ENCODE measurements at regions not wholly inside any gene's neighbourhood (a gene's known extent, or its start where the extent isn't known, plus 50 kb on each side); places are given as distances from the start of the nearest gene placed in this dataset.

- H3K9me3 Mint-ChIP-seq (ENCODE audit: unreplicated experiment): no peaks in the 10 kb centered on the region
- H3K36me3 Mint-ChIP-seq (ENCODE audit: insufficient read depth, unreplicated experiment): no peaks in the 10 kb centered on the region
- BruUV-seq (replicated peaks): no TSS peak
- no peaks in the 10 kb centered on the region for H3K4me1 Mint-ChIP-seq (ENCODE audit: low read depth, unreplicated experiment)
- H3K9me3 ChIP-seq: no peaks in the 10 kb centered on the region
- ChIA-PET CTCF (no interaction called here), POLR2A (no interaction called here)
- DNase-seq: no peak
- H3K36me3 ChIP-seq (ENCODE audit: control insufficient read depth, insufficient read depth, low read length): no peaks in the 10 kb centered on the region
- no peak for TF ChIP-seq CTCF (IDR thresholded peaks at IDR 0.05; ENCODE audit: insufficient read depth in 1 of 2, low read depth in 1 of 2, low read length in 1 of 2, severe bottlenecking in 1 of 2, unreplicated experiment in 1 of 2)
- H3K27me3 ChIP-seq (replicated peaks; ENCODE audit: control insufficient read depth, insufficient read depth, low read length): no peaks in the 10 kb centered on the region
- no peaks in the 10 kb centered on the region for H3K27me3 Mint-ChIP-seq (ENCODE audit: insufficient read depth, unreplicated experiment)
- no peak overlapping the region for H3K4me3 Mint-ChIP-seq (ENCODE audit: unreplicated experiment)
- no peaks in the 10 kb centered on the region for H3K4me1 ChIP-seq
- intact Hi-C loops (cut with micrococcal nuclease; ENCODE audit: unreplicated experiment): no loop called here
- no peak overlapping the region for H3K4me3 ChIP-seq (ENCODE audit: low read depth, low read length)
- no peak overlapping the region for H3K27ac Mint-ChIP-seq (ENCODE audit: unreplicated experiment)
Measured at GRCh38 chr1:73899311-73899710, 298.7 kb downstream of the LRRIQ3 start.

- H3K4me3 Mint-ChIP-seq (ENCODE audit: unreplicated experiment): no peak overlapping the region
- no peaks in the 10 kb centered on the region for H3K4me1 Mint-ChIP-seq (ENCODE audit: low read depth, unreplicated experiment)
- no TSS peak for BruUV-seq (replicated peaks)
- H3K36me3 Mint-ChIP-seq (ENCODE audit: insufficient read depth, unreplicated experiment): no peaks in the 10 kb centered on the region
- DNase-seq: no peak
- H3K27ac Mint-ChIP-seq (ENCODE audit: unreplicated experiment): no peak overlapping the region
- Histone ChIP-seq H3K9me3 (no peaks in the 10 kb centered on the region), H3K36me3 (ENCODE audit: control insufficient read depth, insufficient read depth, low read length) (no peaks in the 10 kb centered on the region), H3K4me1 (no peaks in the 10 kb centered on the region), H3K27me3 (replicated peaks; ENCODE audit: control insufficient read depth, insufficient read depth, low read length) (no peaks in the 10 kb centered on the region), H3K4me3 (ENCODE audit: low read depth, low read length) (no peak overlapping the region)
- no peaks in the 10 kb centered on the region for H3K9me3 Mint-ChIP-seq (ENCODE audit: unreplicated experiment)
- no peaks in the 10 kb centered on the region for H3K27me3 Mint-ChIP-seq (ENCODE audit: insufficient read depth, unreplicated experiment)
- POLR2A ChIA-PET: no interaction called here
- no peak for TF ChIP-seq CTCF (IDR thresholded peaks at IDR 0.05; ENCODE audit: insufficient read depth in 1 of 2, low read depth in 1 of 2, low read length in 1 of 2, severe bottlenecking in 1 of 2, unreplicated experiment in 1 of 2)
- intact Hi-C loops (cut with micrococcal nuclease; ENCODE audit: unreplicated experiment): no loop called here
- CTCF ChIA-PET: no interaction called here
Measured at GRCh38 chr1:73898540-73898939, 299.4 kb downstream of the LRRIQ3 start.

- ChIA-PET CTCF (interaction anchor here (0.5 kb wide), 1 partner anchor 801 kb away, joined by 4 read pairs; no protein-coding TSS in a partner anchor), POLR2A (no interaction called here)
- Histone ChIP-seq H3K4me3 (ENCODE audit: low read depth, low read length) (no peak overlapping the region), H3K27me3 (replicated peaks; ENCODE audit: control insufficient read depth, insufficient read depth, low read length) (no peaks in the 10 kb centered on the region), H3K36me3 (ENCODE audit: control insufficient read depth, insufficient read depth, low read length) (no peaks in the 10 kb centered on the region), H3K9me3 (no peaks in the 10 kb centered on the region), H3K4me1 (no peaks in the 10 kb centered on the region)
- H3K4me1 Mint-ChIP-seq (ENCODE audit: low read depth, unreplicated experiment): no peaks in the 10 kb centered on the region
- H3K9me3 Mint-ChIP-seq (ENCODE audit: unreplicated experiment): no peaks in the 10 kb centered on the region
- intact Hi-C loops (cut with micrococcal nuclease; ENCODE audit: unreplicated experiment): no loop called here
- no peak overlapping the region for H3K27ac Mint-ChIP-seq (ENCODE audit: unreplicated experiment)
- peaks cover 4% of the 10 kb centered on the region for H3K27me3 Mint-ChIP-seq (ENCODE audit: insufficient read depth, unreplicated experiment)
- no peak overlapping the region for H3K4me3 Mint-ChIP-seq (ENCODE audit: unreplicated experiment)
- no peak for TF ChIP-seq CTCF (IDR thresholded peaks at IDR 0.05; ENCODE audit: insufficient read depth in 1 of 2, low read depth in 1 of 2, low read length in 1 of 2, severe bottlenecking in 1 of 2, unreplicated experiment in 1 of 2)
- no peak for DNase-seq
- no TSS peak for BruUV-seq (replicated peaks)
- no peaks in the 10 kb centered on the region for H3K36me3 Mint-ChIP-seq (ENCODE audit: insufficient read depth, unreplicated experiment)
Measured at GRCh38 chr1:73887412-73887811, 310.6 kb downstream of the LRRIQ3 start.
